ENCODE measurements at regions not wholly inside any gene's neighbourhood (a gene's known extent, or its start where the extent isn't known, plus 50 kb on each side); places are given as distances from the start of the nearest gene placed in this dataset.
"Not testable (repeated sequence)": the region's sequence is repeated elsewhere in the genome, so short reads cannot be mapped to it uniquely, and the experiment has no call there.

- ATAC-seq: no peak
These were observed 1359.4 kb downstream of the EFNA5 start for GRCh38 chr5:106311230-106311915.

DNA sequence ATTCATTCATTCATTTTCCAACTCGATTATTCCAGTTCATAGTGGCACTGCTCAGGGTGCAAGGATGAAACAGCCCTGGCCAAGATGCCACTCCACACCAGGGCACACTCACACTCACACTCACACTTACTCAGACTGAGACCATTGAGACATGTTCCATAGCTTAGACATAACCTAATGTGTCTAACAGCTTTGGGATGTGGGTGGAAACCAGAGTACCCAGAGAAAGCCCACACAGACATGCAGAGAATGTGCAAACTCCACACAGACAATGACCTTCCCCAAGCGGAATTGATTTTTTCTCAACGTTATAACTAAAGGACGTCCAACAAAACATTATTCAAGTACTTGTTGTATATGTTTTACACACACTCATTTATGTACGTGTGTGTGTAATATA, 1363.5 kb downstream of the EFNA5 start:
- no peak for ATAC-seq

- ATAC-seq: no peak
These were observed 1364.3 kb downstream of the EFNA5 start for GRCh38 chr5:106306313-106307028.

DNA sequence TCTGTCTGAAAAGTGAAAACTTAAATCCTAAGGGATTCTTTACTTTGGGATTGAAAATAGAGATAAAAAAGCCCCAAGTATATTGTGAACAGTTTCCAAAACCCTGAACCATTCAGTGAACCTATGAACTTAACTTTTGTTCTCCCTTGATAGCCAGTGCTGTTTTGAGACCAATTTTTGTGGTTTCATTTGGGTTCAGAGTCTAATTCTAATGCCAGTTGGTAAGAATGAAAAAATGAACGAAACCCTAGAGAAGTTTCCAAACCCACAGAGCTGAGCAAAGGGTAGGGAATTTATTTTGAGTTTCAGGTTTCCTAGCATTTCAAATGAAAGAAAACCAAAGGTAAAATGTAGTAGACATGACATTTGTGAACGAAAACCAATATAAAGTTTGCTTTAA, 1366.8 kb downstream of the EFNA5 start:
- ATAC-seq: no peak

DNA sequence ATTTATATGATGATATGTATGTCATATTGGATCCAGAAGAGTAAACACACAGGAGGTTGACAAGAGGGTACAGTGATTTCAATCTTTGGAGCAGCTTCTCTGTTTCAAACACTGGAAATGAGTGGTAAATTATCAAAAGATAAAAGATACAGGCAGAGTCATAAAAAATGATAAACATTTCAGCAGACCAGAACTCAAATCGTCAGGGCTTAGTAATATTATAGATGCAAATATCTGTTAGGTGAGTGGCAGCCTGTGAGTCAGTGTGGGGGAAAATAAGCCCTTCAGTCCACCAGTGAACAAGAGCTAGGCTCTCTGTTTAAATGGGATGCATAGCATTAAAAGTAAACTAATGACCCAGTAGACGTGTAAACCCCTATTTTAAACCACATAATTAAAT, 1378.1 kb downstream of the EFNA5 start:
- no peak for ATAC-seq

- no peak for ATAC-seq
These were observed 1379.9 kb downstream of the EFNA5 start for GRCh38 chr5:106290841-106291240.

DNA sequence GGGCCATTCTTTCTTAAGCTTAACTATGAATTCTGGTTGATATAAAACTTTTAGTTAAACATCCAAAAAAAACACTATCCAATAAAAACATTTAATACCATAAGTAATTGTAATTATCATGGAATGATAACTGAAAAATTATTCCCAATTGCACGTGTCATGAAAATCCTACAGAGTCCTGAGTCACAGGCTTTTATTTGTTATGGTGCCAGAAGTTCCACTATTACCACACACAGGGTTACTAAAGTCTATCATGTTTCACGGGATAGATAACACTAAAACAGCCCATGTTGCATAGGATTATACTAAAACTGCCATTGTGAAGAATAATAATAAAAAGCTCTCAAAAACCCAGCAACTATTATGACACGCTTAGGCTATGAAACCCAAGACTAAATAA, 1381.8 kb downstream of the EFNA5 start:
- ATAC-seq: no peak

DNA sequence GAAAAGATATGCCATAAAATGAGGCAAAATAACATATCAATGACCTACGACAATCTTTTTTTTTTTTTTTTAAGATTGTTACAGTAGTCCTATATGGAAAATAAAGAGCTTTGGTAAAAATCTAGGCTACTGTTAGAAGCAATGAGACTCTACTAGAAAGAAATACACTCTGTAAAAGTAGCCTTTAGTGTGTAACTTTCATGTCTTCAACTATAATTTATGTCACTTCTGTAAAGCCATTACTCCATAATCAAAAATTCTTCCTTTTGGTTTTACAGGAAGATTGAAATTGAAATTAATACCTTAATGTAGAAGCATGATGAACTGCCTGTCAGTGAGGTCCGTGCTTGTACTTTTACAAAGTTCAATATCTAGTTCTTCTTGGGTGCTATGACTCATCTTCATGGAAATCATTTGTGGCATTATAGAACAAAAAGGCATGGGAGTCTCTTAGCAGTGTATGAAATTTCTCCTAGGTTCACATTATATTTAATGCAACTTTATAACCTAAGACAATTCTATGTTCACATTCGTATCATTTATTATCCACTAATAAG, 1393.1 kb downstream of the EFNA5 start:
- no peak for ATAC-seq

DNA sequence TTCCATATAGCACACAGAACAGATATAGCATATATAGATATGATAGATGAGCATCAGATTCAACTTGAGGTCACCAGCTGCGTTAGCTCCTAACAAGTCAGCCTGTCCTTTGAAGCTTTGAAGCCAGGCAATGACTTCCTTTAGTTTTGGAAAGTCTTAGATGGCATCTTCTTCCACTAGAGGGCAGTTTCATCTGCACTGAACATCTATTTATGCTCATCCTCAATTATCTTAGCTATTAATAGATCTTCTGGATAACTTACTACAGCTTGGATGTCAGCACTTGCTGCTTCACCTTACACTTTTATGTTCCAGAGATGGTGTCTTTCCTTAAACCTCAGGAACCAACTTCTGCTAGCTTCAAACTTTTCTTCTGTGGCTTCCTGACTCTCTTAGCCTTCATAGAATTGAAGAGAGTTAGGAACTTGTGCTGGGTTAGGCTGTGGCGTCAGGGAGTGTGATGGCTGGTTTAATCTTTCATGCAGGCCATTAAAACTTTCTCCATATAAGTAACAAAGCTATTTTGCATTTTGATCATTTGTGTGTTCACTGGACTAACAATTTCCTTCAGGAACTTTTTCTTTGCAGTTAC, 1401.4 kb downstream of the EFNA5 start:
- ATAC-seq: no peak

- ATAC-seq: no peak
These were observed 1403.5 kb downstream of the EFNA5 start for GRCh38 chr5:106267256-106267655.

- no peak for ATAC-seq
These were observed 1408.3 kb downstream of the EFNA5 start for GRCh38 chr5:106262395-106262794.

DNA sequence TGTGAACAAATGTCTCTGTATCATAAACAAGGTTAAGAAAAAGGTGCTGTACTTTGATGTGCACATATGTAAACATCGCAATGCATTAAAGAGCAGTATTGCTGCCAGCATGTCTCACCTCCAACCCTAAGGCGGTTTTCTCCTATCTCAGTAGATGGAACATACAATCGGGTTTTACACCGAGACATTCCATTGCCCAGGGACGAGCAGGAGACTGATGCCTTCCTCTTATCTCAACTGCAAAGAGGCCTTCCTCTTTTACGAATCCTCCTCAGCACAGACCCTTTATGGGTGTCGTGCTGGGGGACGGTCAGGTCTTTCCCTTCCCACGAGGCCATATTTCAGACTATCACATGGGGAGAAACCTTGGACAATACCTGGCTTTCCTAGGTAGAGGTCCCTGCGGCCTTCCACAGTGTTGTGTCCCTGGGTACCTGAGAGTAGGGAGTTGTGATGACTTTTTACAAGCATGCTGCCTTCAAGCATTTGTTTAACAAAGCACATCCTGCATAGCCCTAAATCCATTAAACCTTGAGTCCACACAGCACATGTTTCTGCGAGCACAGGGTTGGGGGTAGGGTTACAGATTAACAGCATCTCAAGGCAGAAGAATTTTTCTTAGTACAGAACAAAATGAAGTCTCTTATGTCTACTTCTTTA, 1411.2 kb downstream of the EFNA5 start:
- not testable (repeated sequence) for ATAC-seq

- no peak for ATAC-seq
These were observed 1412.1 kb downstream of the EFNA5 start for GRCh38 chr5:106258591-106259125.

GRCh38 chr5:106254784-106255183, 1416.0 kb downstream of the EFNA5 start:
- ATAC-seq: no peak

DNA sequence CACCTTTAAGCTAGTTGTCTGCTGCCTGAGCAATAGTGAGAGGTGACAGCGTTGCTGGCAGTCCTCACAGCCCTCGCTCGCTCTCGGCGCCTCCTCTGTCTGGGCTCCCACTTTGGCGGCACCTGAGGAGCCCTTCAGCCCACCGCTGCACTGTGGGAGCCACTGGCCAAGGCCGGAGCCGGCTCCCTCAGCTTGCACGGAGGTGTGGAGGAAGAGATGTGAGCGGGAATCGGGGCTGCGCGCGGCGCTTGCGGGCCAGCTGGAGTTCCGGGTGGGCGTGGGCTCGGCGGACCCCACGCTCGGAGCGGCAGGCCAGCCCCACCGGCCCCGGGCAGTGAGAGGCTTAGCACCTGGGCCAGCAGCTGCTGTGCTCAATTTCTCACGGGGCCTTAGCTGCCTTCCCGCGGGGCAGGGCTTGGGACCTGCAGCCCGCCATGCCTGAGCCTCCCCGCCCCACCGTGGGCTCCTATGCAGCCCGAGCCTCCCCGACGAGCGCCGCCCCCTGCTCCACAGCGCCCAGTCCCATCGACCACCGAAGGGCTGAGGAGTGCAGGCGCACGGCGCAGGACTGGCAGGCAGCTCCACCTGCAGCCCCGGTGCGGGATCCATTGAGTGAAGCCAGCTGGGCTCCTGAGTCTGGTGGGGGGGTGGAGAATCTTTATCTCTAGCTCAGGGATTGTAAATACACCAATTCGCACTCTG, 1424.5 kb downstream of the EFNA5 start:
- not testable (repeated sequence) for ATAC-seq

- ATAC-seq: no peak
These were observed 1429.3 kb downstream of the EFNA5 start for GRCh38 chr5:106241409-106241808.

GRCh38 chr5:106205916-106206571, 1464.7 kb downstream of the EFNA5 start:
- no peak for ATAC-seq

DNA sequence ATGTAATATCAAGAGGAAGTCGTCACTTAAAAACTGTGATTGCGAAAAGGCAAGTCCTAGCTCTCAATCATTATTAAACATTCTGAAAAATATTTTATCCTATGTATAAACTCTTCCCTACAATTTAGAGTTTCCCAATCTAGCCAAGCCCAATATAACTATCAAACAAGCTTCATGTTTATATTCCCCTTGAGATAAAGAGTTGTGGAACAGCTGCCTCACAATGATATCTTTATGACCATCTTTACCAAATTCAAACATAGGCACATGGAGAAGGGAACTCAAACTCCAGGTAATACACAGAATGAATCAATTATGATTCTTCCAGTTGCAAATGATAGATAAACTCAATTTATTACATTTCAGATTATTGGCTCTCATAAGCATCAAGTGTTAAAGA, 1468.7 kb downstream of the EFNA5 start:
- ATAC-seq: no peak

- no peak for ATAC-seq
These were observed 1469.8 kb downstream of the EFNA5 start for GRCh38 chr5:106200971-106201370.

DNA sequence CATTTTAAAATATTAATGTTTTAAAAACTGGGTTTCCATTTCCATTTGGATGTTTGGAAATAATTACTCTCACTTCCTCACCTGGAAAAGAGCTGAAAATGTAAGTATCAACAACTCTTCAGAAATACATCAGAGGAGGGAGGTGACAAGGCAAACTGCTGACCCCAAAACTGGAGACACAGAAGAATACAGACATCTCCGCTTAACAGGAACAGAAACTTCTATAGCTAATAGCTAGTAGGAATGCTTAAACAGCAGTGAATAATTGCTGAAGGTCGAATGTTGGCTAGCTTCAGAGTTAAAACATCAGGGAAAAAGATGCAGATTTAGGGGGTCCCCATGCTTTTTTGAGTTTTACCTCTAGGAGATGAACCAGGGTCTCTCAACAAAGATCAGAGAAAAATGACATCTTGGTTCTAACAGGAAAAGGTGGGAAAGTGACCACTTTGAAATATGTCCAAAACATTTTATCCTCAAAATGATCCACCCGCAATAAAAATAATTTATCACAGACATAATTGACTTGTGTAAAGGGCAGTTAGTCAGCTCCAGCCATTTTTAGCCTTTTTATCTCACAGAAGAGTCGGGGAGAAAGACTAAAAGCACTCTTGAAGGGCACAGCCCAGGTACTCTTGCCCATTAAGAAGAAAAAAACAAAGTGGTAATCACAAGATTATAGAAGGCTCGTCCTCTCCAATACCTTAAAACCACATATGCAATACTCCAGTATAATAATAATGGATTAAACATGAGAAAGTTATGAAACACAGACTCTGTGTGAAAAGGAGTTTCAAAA, 1474.9 kb downstream of the EFNA5 start:
- no peak for ATAC-seq
